ENCODE measurements at regions not wholly inside any gene's neighbourhood (a gene's known extent, or its start where the extent isn't known, plus 50 kb on each side); places are given as distances from the start of the nearest gene placed in this dataset.

- H3K27ac ChIP-seq (ENCODE audit: extremely low read depth, low read depth, low read length) = no peak overlapping the region
- POLR2A ChIA-PET = no interaction called here
- no peaks in the 10 kb centered on the region for H3K4me1 ChIP-seq (ENCODE audit: control insufficient read depth, insufficient read depth, low read length)
- H3K4me3 ChIP-seq (ENCODE audit: low read depth, low read length) = no peak overlapping the region
- CTCF ChIA-PET = no interaction called here
- no peaks in the 10 kb centered on the region for H3K9me3 ChIP-seq (ENCODE audit: control insufficient read depth, insufficient read depth, low read depth, low read length)
- TF ChIP-seq, protein P1, sequence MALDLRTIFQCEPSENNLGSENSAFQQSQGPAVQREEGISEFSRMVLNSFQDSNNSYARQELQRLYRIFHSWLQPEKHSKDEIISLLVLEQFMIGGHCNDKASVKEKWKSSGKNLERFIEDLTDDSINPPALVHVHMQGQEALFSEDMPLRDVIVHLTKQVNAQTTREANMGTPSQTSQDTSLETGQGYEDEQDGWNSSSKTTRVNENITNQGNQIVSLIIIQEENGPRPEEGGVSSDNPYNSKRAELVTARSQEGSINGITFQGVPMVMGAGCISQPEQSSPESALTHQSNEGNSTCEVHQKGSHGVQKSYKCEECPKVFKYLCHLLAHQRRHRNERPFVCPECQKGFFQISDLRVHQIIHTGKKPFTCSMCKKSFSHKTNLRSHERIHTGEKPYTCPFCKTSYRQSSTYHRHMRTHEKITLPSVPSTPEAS (tag by site-specific recombination; IDR thresholded peaks at IDR 0.05) = no peak
- no peak for TF ChIP-seq ZNF670 (tag by site-specific recombination; IDR thresholded peaks at IDR 0.05; ENCODE audit: low read depth)
- TF ChIP-seq ZNF155 (tag by site-specific recombination; IDR thresholded peaks at IDR 0.05) = no peak
- TF ChIP-seq ZNF76 (tag by site-specific recombination; IDR thresholded peaks at IDR 0.05; ENCODE audit: borderline replicate concordance, low read depth) = no peak
- no peaks in the 10 kb centered on the region for H3K36me3 ChIP-seq (ENCODE audit: control insufficient read depth in 2 of 2, insufficient read depth in 1 of 2, low read length in 2 of 2)
Observed at GRCh38 chr7:138176060-138176459, 99.8 kb downstream of the AKR1D1 start.

GRCh38 chr7:138184191-138184590 lies 107.9 kb downstream of the AKR1D1 start:
- Histone ChIP-seq H3K4me1 (ENCODE audit: control insufficient read depth, insufficient read depth, low read length) (no peaks in the 10 kb centered on the region), H3K4me3 (ENCODE audit: low read depth, low read length) (no peak overlapping the region), H3K27ac (ENCODE audit: extremely low read depth, low read depth, low read length) (no peak overlapping the region), H3K9me3 (ENCODE audit: control insufficient read depth, insufficient read depth, low read depth, low read length) (no peaks in the 10 kb centered on the region), H3K36me3 (ENCODE audit: control insufficient read depth in 2 of 2, insufficient read depth in 1 of 2, low read length in 2 of 2) (no peaks in the 10 kb centered on the region)
- ChIA-PET CTCF (interaction anchor here (0.9 kb wide), 1 partner anchor 23 kb away, joined by 3 read pairs; no protein-coding TSS in a partner anchor), POLR2A (no interaction called here)
- no peak for TF ChIP-seq ZNF157 (tag by site-specific recombination; IDR thresholded peaks at IDR 0.05)

GRCh38 chr7:138185132-138185908 lies 109.1 kb downstream of the AKR1D1 start:
- no peak overlapping the region for H3K27ac ChIP-seq (ENCODE audit: extremely low read depth, low read depth, low read length)
- H3K9me3 ChIP-seq (ENCODE audit: control insufficient read depth, insufficient read depth, low read depth, low read length) = no peaks in the 10 kb centered on the region
- no peaks in the 10 kb centered on the region for H3K4me1 ChIP-seq (ENCODE audit: control insufficient read depth, insufficient read depth, low read length)
- no peaks in the 10 kb centered on the region for H3K36me3 ChIP-seq (ENCODE audit: control insufficient read depth in 2 of 2, insufficient read depth in 1 of 2, low read length in 2 of 2)
- TF ChIP-seq SCRT1 (tag by site-specific recombination; IDR thresholded peaks at IDR 0.05; ENCODE audit: borderline replicate concordance) (peak; percentile 59; the same call in 1 of the 2 replicates), SCRT2 (tag by site-specific recombination; IDR thresholded peaks at IDR 0.05) (peak; percentile 70), ZNF132 (tag by site-specific recombination; IDR thresholded peaks at IDR 0.05; ENCODE audit: borderline replicate concordance) (no peak), ZNF776 (tag by site-specific recombination; IDR thresholded peaks at IDR 0.05; ENCODE audit: borderline replicate concordance) (no peak)
- ChIA-PET POLR2A (no interaction called here), CTCF (interaction anchor here (0.9 kb wide), 1 partner anchor 24 kb away, joined by 3 read pairs; no protein-coding TSS in a partner anchor)
- H3K4me3 ChIP-seq (ENCODE audit: low read depth, low read length) = no peak overlapping the region

DNA sequence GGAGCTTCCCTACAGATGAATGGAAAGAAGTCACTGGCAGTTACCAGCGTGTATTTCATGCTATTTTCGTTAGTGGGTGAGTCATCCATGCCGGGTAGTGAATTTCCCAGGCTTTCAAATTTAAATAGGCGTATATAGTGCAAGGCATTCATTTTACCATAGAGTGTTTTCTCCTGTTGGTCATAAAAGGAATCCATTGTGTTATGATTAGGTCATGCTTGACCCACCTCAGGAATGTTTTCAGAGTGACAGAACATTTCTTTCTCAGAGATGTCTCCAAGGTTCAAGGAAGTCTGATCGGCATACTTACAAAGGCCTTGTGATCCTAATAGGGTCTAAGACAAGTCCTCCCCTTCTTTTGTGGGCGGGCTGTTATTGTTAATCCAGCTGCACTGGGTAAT lies 110.7 kb downstream of the AKR1D1 start:
- Histone ChIP-seq H3K4me3 (ENCODE audit: low read depth, low read length) (no peak overlapping the region), H3K4me1 (ENCODE audit: control insufficient read depth, insufficient read depth, low read length) (no peaks in the 10 kb centered on the region), H3K27ac (ENCODE audit: extremely low read depth, low read depth, low read length) (no peak overlapping the region), H3K9me3 (ENCODE audit: control insufficient read depth, insufficient read depth, low read depth, low read length) (no peaks in the 10 kb centered on the region), H3K36me3 (ENCODE audit: control insufficient read depth in 2 of 2, insufficient read depth in 1 of 2, low read length in 2 of 2) (no peaks in the 10 kb centered on the region)
- POLR2A ChIA-PET = no interaction called here
- TF ChIP-seq ZNF707 (tag by site-specific recombination; IDR thresholded peaks at IDR 0.05) (no peak), SETDB1 (IDR thresholded peaks at IDR 0.05; ENCODE audit: insufficient read length, low read length) (peak; percentile 31), TRIM28 (IDR thresholded peaks at IDR 0.05; ENCODE audit: borderline replicate concordance, low read length) (no peak)
- CTCF ChIA-PET = no interaction called here

- no peak overlapping the region for H3K4me3 ChIP-seq (ENCODE audit: low read depth, low read length)
- no peaks in the 10 kb centered on the region for H3K4me1 ChIP-seq (ENCODE audit: control insufficient read depth, insufficient read depth, low read length)
- no peak overlapping the region for H3K27ac ChIP-seq (ENCODE audit: extremely low read depth, low read depth, low read length)
- ChIA-PET CTCF (interaction anchor here (0.6 kb wide), 1 partner anchor 185 kb away, joined by 3 read pairs; no protein-coding TSS in a partner anchor), POLR2A (no interaction called here)
- no peaks in the 10 kb centered on the region for H3K9me3 ChIP-seq (ENCODE audit: control insufficient read depth, insufficient read depth, low read depth, low read length)
- no peak for TF ChIP-seq ZNF549 (tag by site-specific recombination; IDR thresholded peaks at IDR 0.05)
- TF ChIP-seq, protein P2, sequence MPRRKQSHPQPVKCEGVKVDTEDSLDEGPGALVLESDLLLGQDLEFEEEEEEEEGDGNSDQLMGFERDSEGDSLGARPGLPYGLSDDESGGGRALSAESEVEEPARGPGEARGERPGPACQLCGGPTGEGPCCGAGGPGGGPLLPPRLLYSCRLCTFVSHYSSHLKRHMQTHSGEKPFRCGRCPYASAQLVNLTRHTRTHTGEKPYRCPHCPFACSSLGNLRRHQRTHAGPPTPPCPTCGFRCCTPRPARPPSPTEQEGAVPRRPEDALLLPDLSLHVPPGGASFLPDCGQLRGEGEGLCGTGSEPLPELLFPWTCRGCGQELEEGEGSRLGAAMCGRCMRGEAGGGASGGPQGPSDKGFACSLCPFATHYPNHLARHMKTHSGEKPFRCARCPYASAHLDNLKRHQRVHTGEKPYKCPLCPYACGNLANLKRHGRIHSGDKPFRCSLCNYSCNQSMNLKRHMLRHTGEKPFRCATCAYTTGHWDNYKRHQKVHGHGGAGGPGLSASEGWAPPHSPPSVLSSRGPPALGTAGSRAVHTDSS (tag by site-specific recombination; IDR thresholded peaks at IDR 0.05) = no peak
- TF ChIP-seq ZNF19 (tag by site-specific recombination; IDR thresholded peaks at IDR 0.05; ENCODE audit: low read depth) = no peak
- TF ChIP-seq, protein P3, sequence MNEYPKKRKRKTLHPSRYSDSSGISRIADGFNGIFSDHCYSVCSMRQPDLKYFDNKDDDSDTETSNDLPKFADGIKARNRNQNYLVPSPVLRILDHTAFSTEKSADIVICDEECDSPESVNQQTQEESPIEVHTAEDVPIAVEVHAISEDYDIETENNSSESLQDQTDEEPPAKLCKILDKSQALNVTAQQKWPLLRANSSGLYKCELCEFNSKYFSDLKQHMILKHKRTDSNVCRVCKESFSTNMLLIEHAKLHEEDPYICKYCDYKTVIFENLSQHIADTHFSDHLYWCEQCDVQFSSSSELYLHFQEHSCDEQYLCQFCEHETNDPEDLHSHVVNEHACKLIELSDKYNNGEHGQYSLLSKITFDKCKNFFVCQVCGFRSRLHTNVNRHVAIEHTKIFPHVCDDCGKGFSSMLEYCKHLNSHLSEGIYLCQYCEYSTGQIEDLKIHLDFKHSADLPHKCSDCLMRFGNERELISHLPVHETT (tag by site-specific recombination; IDR thresholded peaks at IDR 0.05) = no peak
- peak; percentile 99 for TF ChIP-seq SETDB1 (IDR thresholded peaks at IDR 0.05; ENCODE audit: insufficient read length, low read length)
- peak; percentile 56; the same call in 1 of the 2 replicates for TF ChIP-seq TRIM28 (IDR thresholded peaks at IDR 0.05; ENCODE audit: borderline replicate concordance, low read length)
- H3K36me3 ChIP-seq (ENCODE audit: control insufficient read depth in 2 of 2, insufficient read depth in 1 of 2, low read length in 2 of 2) = no peaks in the 10 kb centered on the region
Observed at GRCh38 chr7:138188290-138188858, 112.1 kb downstream of the AKR1D1 start.

Data from HEK293 (cell line).